ENCODE measurements at regions not wholly inside any gene's neighbourhood (a gene's known extent, or its start where the extent isn't known, plus 50 kb on each side); places are given as distances from the start of the nearest gene placed in this dataset.

DNA sequence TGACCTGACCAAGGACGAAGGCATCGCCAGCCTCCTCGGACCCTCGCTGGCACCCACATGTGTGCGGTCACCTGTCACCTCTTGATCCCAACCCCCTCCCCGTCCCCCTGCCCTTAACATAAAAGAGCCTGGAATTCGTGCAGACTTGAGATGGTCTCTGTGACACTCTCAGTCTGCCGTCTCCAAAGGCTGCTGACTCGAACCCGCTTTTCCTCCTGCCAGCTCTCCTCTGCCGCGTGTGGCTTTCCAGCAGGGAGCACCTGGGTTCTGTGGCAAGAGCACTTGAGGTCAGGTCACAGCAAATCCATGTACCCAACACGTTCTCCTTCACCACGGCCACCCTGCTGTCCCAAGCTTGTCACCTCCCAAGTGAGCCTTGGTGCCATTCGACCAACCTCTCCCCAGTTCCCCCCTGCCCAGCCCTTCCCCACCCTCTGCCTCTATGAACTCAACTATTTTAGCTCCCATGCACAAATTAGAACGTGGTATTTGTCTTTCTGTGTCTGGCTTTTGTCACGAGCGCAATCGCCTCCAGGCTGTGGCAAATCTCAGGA, 207.6 kb downstream of the BRD1 start:
- BruUV-seq (replicated peaks) = no TSS peak
- CTCF ChIA-PET = no interaction called here
- POLR2A ChIA-PET (ENCODE audit: unreplicated experiment) = no interaction called here

More for the DNA sequence above, 207.6 kb downstream of the BRD1 start:
- no peak for TF ChIP-seq SMC3 (IDR thresholded peaks at IDR 0.05; ENCODE audit: low read depth, low read length)
- TF ChIP-seq, protein P1, sequence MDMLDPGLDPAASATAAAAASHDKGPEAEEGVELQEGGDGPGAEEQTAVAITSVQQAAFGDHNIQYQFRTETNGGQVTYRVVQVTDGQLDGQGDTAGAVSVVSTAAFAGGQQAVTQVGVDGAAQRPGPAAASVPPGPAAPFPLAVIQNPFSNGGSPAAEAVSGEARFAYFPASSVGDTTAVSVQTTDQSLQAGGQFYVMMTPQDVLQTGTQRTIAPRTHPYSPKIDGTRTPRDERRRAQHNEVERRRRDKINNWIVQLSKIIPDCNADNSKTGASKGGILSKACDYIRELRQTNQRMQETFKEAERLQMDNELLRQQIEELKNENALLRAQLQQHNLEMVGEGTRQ (IDR thresholded peaks at IDR 0.05; ENCODE audit: low read depth, low read length) = no peak
- TF ChIP-seq CHD1 (IDR thresholded peaks at IDR 0.05; ENCODE audit: low read depth, low read length) = no peak
- TF ChIP-seq, protein P2, sequence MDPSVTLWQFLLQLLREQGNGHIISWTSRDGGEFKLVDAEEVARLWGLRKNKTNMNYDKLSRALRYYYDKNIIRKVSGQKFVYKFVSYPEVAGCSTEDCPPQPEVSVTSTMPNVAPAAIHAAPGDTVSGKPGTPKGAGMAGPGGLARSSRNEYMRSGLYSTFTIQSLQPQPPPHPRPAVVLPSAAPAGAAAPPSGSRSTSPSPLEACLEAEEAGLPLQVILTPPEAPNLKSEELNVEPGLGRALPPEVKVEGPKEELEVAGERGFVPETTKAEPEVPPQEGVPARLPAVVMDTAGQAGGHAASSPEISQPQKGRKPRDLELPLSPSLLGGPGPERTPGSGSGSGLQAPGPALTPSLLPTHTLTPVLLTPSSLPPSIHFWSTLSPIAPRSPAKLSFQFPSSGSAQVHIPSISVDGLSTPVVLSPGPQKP (IDR thresholded peaks at IDR 0.05; ENCODE audit: borderline replicate concordance, low read depth, low read length) = no peak
- no peak for TF ChIP-seq MAFK (IDR thresholded peaks at IDR 0.05; ENCODE audit: low read depth, low read length)
- TF ChIP-seq POLR2A (IDR thresholded peaks at IDR 0.05; ENCODE audit: low read depth, low read length) = no peak
- no peak for TF ChIP-seq CEBPB (IDR thresholded peaks at IDR 0.05; ENCODE audit: low read depth, low read length)
- TF ChIP-seq BHLHE40 (IDR thresholded peaks at IDR 0.05; ENCODE audit: low read depth, low read length) = no peak
- TF ChIP-seq, protein P3, sequence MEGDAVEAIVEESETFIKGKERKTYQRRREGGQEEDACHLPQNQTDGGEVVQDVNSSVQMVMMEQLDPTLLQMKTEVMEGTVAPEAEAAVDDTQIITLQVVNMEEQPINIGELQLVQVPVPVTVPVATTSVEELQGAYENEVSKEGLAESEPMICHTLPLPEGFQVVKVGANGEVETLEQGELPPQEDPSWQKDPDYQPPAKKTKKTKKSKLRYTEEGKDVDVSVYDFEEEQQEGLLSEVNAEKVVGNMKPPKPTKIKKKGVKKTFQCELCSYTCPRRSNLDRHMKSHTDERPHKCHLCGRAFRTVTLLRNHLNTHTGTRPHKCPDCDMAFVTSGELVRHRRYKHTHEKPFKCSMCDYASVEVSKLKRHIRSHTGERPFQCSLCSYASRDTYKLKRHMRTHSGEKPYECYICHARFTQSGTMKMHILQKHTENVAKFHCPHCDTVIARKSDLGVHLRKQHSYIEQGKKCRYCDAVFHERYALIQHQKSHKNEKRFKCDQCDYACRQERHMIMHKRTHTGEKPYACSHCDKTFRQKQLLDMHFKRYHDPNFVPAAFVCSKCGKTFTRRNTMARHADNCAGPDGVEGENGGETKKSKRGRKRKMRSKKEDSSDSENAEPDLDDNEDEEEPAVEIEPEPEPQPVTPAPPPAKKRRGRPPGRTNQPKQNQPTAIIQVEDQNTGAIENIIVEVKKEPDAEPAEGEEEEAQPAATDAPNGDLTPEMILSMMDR (conservative IDR thresholded peaks at IDR 0.05; ENCODE audit: low read depth, low read length) = no peak
- no peak for TF ChIP-seq MAZ (IDR thresholded peaks at IDR 0.05; ENCODE audit: borderline replicate concordance, low read depth, low read length)
- no peak for TF ChIP-seq RCOR1 (IDR thresholded peaks at IDR 0.05; ENCODE audit: insufficient replicate concordance, low read length)
- TF ChIP-seq MXI1 (IDR thresholded peaks at IDR 0.05; ENCODE audit: borderline replicate concordance, low read depth, low read length) = no peak
- no peak for TF ChIP-seq RFX5 (IDR thresholded peaks at IDR 0.05; ENCODE audit: low read depth, low read length)
- no peak for TF ChIP-seq FOS (IDR thresholded peaks at IDR 0.05; ENCODE audit: low read depth, low read length)
- no peak for TF ChIP-seq RAD21 (IDR thresholded peaks at IDR 0.05; ENCODE audit: low read length)
- no peak for TF ChIP-seq NFE2L2 (IDR thresholded peaks at IDR 0.05; ENCODE audit: low read depth, low read length)
- Histone ChIP-seq H3K4me3 (ENCODE audit: insufficient read depth, low read depth, low read length) (no peak overlapping the region), H3K4me1 (ENCODE audit: control insufficient read depth, insufficient read depth, low read length) (no peaks in the 10 kb centered on the region), H3K18ac (ENCODE audit: low read depth, low read length) (no peak overlapping the region), H3K4ac (ENCODE audit: low read depth, low read length) (no peak overlapping the region), H3K9ac (ENCODE audit: low read depth, low read length) (no peak overlapping the region), H2AFZ (replicated peaks; ENCODE audit: low read length, poor library complexity) (no peak overlapping the region), H3K36me3 (ENCODE audit: control insufficient read depth, insufficient read depth, low read length) (no peaks in the 10 kb centered on the region), H3K9me3 (ENCODE audit: control insufficient read depth, insufficient read depth, low read length) (peaks cover 56% of the 10 kb centered on the region), H3K9me1 (ENCODE audit: insufficient read depth, low read length) (no peaks in the 10 kb centered on the region), H3K79me1 (ENCODE audit: low read depth in 1 of 2, low read length in 2 of 2) (no peaks in the 10 kb centered on the region), H2BK5ac (ENCODE audit: low read depth, low read length, poor library complexity, severe bottlenecking) (no peak overlapping the region), H3K14ac (replicated peaks; ENCODE audit: low read depth, low read length) (no peak overlapping the region), H2BK20ac (ENCODE audit: low read depth, low read length) (no peak overlapping the region), H4K8ac (ENCODE audit: low read depth in 2 of 2, low read length in 2 of 2) (no peak overlapping the region), H4K91ac (ENCODE audit: insufficient read depth, low read depth, low read length) (no peak overlapping the region), H3K27me3 (ENCODE audit: control insufficient read depth, insufficient read depth, low read length) (no peaks in the 10 kb centered on the region), H4K20me1 (ENCODE audit: insufficient read depth, low read length) (no peaks in the 10 kb centered on the region), H3K23ac (ENCODE audit: low read depth, low read length) (no peak overlapping the region), H2AK5ac (ENCODE audit: low read depth, low read length) (no peak overlapping the region), H2BK120ac (ENCODE audit: low read depth, low read length) (no peak overlapping the region), H3K27ac (ENCODE audit: insufficient read depth, low read length) (no peak overlapping the region), H3K4me2 (ENCODE audit: low read depth, low read length) (no peak overlapping the region), H4K5ac (ENCODE audit: low read depth, low read length) (no peak overlapping the region), H2BK15ac (ENCODE audit: low read depth, low read length) (no peak overlapping the region), H2AK9ac (replicated peaks; ENCODE audit: low read depth, low read length, poor library complexity) (no peak overlapping the region), H3K56ac (ENCODE audit: extremely low read depth, insufficient read depth, low read length) (no peak overlapping the region)
- no peak for ATAC-seq (ENCODE audit: low read depth)
- DNase-seq = no peak
- 67% methylated on average over 10 of the region's 19 CpGs; no CpG with 5 or more reads in 1 of the 2 experiments for WGBS, 2 experiments (ENCODE audit: extremely low coverage in 2 of 2, insufficient read length in 1 of 2)
- intact Hi-C loops (cut with micrococcal nuclease) (no loop called here), dilution Hi-C loops (cut with HindIII; ENCODE audit: low sequenced_read_pairs, unreplicated experiment) (no loop called here), in situ Hi-C loops (cut with MboI; ENCODE audit: low sequenced_read_pairs) (no loop called here)

All from IMR-90 (cell line).